ENCODE measurements at regions not wholly inside any gene's neighbourhood (a gene's known extent, or its start where the extent isn't known, plus 50 kb on each side); places are given as distances from the start of the nearest gene placed in this dataset.
"Not testable (repeated sequence)": the region's sequence is repeated elsewhere in the genome, so short reads cannot be mapped to it uniquely, and the experiment has no call there.

DNA sequence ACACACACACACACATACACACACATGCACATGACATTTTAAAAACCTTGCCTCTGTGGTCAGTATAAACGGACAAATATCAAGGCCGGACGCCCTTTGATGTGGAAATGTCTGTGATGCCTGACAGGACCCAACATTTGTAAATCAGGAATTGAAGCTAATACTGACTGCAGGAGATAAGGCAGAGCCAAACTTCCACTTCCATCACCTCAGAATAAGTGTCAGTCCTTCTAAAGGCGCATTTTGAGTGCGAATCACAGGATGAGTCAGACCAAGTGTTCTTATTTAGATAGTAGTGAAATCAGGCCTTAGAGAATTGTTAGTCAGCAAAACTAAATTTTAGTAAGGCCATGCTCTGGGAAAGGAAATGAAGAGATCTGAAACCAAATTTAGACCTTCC lies 211.7 kb upstream of the LRATD1 start:
- in situ Hi-C loops (cut with HindIII; ENCODE audit: low sequenced_read_pairs): no loop called here
- no peak for DNase-seq (ENCODE audit: low spot score)

DNA sequence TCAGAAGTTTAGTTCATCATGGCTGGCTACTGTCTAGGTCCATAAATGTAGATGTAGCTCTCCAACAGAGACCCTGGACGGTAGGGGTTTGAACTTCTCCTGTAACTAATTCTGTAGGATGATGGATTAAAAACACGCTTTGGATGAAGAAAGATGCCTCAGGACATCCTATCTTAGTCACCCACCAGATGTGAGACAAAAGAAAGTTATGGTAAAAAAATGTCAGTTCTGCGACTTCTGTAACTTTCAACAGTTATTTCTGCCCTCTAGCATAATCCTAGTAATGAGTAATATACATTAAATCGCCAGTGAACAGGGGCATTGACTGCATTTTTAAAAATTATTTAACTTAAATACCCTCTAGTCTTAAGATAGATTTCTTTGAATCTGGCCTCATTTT lies 210.1 kb upstream of the LRATD1 start:
- in situ Hi-C loops (cut with HindIII; ENCODE audit: low sequenced_read_pairs): no loop called here
- DNase-seq (ENCODE audit: low spot score): no peak

DNA sequence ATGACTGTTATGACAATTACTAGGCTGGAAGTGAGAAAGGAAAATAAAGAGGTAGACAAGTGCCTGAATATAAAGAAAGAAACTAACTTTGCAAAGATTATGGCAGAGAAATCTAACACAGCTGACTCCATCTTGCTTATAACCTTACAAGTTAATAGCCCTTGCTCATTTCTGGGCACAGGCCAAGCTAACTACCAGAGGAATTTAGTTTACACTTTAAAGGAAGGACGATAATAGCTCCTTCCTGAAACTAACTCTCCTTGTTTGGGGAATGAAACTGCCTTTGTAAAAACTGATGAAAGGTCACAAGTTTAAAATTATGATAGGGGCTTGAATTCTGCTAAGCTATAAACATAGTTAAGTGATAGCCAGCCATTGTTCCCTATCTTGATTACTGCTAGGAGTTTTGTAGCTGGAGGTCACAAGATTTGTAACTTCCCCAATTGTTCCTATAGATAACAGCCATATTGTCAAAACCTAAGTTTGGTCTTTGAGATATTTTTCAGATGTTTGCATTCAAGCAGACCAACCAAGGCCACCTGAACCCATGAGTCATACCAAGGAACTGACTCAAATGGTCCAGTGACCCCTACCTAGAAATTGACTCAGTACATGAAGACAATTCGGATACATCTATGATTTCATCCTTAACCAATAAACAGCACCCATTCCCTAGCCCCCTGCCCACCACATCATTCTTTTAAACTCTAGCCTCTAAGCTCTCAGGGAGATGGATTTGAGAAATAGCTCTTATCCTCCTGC lies 209.2 kb upstream of the LRATD1 start:
- in situ Hi-C loops (cut with HindIII; ENCODE audit: low sequenced_read_pairs): no loop called here
- DNase-seq (ENCODE audit: low spot score): no peak

DNA sequence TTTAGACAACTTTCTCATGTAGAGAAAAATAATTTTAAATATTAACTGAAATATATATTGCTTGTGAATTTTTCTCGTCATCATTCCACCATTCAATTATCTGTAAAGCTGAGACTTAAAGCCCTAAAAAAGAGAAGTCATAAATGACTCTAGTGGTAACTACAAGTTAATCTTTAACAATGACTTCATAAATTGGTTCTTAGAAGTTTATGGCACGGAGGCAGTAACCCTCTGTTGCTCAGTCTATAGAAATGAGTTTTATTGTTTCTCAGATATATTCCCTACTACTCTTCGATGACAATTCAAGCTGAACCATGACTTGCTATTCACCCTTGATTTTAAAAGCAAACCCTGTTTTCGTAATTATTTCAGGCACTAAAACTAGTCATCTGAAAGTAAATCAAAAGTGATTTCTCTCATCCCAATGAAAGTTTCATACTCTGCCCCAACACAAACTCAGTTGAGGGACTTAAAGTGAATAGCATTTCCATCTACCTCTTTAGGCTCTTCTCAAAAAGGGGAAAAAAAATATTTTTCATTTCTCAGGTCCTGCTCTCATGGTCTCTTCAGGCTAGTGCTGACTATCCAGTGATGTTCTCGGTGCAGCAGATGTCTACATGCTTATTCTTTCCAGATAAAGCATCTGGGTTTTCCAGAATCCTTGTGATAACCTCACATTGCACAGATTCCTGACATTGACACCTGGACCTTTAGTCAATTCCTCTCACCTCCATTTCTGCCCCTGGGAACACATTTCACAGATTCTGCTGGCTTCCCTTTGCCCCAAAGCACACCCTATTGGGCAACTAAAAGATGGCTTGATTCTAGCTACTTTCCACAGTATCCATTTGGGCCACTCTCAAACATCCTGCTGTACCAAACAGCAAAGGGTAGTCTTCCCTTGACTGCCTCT lies 207.8 kb upstream of the LRATD1 start:
- in situ Hi-C loops (cut with HindIII; ENCODE audit: low sequenced_read_pairs): no loop called here
- no peak for DNase-seq (ENCODE audit: low spot score)

DNA sequence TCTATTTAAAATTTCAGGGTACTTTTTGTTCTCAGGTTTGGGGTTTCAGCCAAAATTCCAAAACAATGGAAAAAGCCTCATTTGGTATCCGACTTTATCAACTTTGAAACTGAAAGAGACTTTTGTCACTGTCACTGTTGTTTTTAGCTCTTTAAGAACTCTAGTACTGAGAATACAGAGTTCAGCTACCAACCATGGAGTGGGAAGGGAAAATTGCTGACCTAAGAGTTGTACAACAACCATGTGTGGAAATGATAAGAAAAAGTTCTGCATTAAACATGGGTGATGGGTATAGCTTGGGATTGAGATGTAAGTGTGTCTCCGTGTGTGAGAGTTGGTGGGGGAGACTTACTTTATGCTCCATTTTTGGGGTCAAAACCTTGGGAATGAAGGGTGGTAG lies 206.6 kb upstream of the LRATD1 start:
- no peak for DNase-seq (ENCODE audit: low spot score)
- in situ Hi-C loops (cut with HindIII; ENCODE audit: low sequenced_read_pairs): no loop called here

DNA sequence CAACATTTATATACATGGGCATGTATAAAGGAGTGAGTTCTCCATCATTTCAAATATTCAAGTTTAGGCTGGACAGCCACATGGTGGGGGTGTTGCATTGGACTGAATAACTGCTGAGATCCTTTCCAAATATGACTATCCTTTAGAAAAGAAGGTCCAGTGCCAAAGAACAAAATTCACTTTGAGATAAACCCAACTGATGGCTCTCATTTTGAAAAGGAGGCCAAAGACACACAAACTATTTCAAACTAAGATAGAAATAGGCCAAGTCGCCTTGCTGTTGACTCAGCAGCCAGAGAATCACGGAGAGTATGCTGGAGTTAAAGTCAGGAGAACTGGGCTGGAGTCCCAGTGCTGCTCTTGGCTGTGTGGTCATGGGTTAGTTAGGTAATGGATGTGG lies 204.5 kb upstream of the LRATD1 start:
- in situ Hi-C loops (cut with HindIII; ENCODE audit: low sequenced_read_pairs): no loop called here
- DNase-seq (ENCODE audit: low spot score): no peak

DNA sequence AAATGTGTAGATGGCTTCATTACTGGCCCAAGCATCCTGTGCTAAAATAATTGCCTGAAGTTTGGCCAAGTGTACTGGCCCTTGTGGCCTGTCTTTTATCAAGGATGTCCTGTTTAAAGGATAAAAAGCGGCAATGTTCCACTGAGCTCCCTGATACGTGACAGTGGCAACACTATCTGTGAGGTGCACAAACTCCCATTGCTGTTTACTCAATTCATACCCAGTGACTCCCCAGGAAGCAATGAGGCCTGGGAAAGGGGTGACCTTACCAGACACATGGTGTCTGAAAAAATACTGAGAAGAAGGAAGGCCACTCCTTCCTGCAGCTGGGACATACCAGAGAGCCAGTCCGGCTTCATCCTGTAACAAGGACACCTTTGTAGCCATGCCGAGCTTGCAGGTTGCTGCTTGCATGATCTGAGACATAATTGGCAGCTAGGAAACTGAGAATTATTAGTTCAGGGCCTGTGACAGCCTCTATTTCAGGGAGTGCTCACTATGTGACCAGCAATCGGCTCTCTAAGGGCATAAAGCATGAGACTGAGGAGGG lies 198.5 kb upstream of the LRATD1 start:
- in situ Hi-C loops (cut with HindIII; ENCODE audit: low sequenced_read_pairs): no loop called here

DNA sequence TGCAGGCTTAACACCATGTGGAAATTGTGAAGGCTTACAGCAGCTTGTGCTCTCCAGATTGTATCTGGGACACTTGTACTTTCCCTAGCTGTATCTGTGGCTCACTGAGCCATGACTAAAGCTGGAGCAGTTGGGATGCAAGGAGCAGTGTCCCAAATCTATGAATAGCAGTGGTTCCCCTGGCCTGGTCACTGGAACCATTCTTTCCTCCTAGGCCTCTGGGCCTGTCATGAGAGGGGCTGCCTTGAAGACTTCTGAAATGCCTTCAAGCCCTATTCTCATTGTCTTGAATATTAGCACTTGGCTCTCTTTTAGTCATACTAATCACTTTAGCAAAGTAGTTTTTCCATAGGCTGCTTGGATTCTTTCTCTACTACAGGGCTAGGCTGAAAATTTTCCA lies 186.8 kb upstream of the LRATD1 start:
- in situ Hi-C loops (cut with HindIII; ENCODE audit: low sequenced_read_pairs): no loop called here
- DNase-seq (ENCODE audit: low spot score): no peak

More for the DNA sequence above, 198.5 kb upstream of the LRATD1 start:
- DNase-seq (ENCODE audit: low spot score): no peak

DNA sequence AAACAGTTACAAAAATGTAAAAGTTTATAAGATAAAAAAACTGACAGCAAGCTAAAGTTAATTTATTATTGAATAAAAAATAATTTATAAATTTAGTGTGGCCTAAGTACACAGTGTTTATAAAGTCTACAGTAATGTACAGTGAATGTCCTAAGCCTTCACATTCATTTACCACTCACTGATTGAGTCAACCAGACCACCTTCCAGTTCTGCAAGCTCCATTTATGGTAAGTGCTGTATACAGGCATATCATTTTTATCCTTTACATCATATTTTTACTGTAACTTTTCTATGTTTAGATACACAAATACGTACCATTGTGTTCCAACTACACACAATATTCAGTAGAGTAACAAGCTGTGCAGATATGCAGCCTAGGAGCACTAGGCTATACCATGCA lies 184.2 kb upstream of the LRATD1 start:
- DNase-seq (ENCODE audit: low spot score): no peak
- in situ Hi-C loops (cut with HindIII; ENCODE audit: low sequenced_read_pairs): no loop called here

DNA sequence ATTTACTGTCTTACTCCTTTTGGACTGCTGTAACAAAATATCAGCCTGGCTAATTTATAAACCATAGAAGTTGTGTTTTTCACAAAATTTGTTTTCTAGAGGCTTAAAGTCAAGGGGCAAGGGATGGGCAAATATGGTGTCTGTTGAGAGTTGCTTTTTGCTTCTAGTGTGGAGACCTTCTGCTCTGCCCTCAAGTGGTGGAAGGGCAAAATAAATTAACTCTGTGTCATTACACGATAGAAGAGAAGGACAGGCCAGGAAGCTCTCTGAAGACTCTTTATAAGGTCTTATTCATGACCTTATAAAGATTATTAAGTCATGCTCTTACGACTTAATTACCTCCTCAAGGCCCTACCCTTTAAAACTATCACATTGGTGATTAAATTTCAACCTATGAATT lies 181.2 kb upstream of the LRATD1 start:
- in situ Hi-C loops (cut with HindIII; ENCODE audit: low sequenced_read_pairs): no loop called here
- no peak for DNase-seq (ENCODE audit: low spot score)

DNA sequence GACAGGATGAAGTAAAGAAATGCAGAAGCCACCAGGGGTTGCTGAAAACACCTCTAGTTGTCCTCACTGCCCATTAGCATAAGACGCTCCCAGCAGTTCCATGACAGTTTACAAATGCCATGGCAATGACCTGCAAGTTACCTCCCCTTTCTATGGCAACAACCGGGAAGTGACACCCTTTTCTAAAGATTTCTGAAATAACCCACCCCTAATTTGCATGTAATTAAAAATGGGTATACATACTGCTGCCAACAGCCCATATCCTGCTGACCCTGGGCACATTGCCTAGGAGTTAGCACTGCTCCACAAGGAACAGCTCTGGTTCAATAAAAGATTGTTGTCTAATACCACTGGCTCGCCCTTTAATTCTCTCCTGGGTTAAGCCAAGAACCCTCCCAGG lies 178.3 kb upstream of the LRATD1 start:
- in situ Hi-C loops (cut with HindIII; ENCODE audit: low sequenced_read_pairs): no loop called here
- no peak for DNase-seq (ENCODE audit: low spot score)

DNA sequence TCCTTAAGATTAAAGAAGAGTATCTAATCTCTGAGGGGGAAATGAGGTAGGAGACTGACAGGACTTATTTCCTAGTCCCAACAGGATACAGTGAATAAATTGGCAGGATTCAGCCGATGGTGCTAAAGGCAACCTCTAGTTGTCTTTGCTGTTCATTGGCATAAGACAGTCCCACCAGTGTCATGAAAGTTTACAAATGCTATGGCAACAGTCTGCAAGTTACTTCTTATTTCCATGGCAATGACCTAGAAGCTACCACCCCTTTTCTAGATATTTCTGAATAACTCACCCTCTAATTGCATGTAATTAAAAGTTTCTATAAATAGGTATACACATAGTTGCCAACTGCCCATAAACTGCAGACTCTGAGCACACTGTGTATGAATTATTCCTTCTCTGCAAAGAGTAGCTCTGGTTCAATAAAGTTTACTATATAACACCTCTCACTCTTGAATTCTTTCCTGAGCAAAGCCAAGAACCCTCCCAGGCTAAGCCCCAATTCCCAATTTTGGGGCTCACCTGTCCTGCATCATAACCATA lies 172.7 kb upstream of the LRATD1 start:
- DNase-seq (ENCODE audit: low spot score): no peak
- in situ Hi-C loops (cut with HindIII; ENCODE audit: low sequenced_read_pairs): no loop called here

DNA sequence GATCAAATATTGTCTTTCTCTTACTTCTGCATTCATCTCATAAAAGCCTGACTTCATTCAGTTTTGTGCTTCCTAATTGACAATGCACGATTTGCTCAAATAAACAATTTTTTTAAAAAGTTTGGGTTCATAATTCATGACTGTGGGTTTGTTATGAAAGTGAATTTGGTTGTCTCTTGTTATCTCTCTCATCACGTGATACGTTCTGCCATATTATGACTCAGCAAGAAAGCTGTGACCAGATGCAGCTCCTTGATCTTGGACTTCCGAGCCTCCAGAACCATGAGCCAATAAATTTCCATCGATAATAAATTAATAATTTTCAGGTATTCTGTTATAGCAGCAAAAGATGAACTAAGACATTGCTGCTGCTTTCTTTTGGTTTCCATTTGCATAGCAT lies 156.5 kb upstream of the LRATD1 start:
- in situ Hi-C loops (cut with HindIII; ENCODE audit: low sequenced_read_pairs): no loop called here
- no peak for DNase-seq (ENCODE audit: low spot score)

DNA sequence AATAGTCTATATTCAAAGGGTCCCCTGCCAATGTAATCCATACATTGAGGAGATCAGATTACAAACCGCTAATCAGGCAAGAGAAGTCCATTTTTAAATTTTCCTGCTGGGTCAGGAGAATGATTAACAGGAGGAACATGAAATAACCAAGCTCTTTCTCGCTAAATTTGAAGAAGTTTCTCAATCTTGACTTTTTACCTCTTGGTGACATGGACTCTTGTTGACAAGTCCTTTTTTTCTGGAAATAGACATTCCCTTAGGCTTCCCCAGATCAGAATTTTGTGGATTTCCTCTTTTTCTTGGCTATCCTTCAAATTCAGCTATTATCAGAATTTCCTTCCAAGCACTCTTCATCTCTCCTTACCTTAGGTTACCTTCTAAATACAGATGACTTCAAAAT lies 153.0 kb upstream of the LRATD1 start:
- DNase-seq (ENCODE audit: low spot score): no peak
- in situ Hi-C loops (cut with HindIII; ENCODE audit: low sequenced_read_pairs): no loop called here

DNA sequence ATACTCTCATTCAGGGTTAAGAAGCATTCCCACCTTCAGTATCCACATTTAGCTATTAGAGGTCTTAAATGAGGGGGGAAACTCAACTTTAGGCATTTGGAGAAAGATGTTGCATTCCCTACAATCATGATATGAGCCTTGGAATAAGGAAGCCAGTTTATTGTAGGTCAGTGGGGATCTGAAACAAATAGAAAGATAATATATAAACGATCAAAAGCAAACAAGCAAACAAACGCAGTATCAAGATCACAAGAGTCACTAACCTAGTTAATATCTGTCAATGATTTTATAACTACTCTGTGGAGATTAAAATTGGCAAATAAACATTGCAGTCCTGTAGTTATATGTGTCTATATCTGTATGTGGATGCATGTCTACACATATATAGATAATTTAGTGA lies 152.4 kb upstream of the LRATD1 start:
- no peak for DNase-seq (ENCODE audit: low spot score)
- in situ Hi-C loops (cut with HindIII; ENCODE audit: low sequenced_read_pairs): no loop called here

DNA sequence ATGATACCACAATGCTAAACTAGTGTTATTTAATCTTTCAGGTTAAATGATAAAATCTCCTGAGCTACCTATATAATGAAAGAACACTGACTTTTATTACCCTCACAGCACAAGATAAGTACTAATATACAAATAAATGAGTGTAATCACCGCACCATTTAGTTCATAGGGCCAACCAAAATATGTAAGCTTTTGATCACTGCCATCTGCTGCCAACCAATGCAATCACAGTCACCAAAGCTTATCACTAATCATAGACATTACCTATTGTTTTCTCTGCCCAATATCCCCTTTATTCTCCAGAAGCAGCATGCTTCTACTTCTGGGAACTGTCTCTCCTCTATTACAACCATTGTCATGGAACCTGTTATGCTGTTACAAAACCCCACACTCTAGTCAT lies 151.6 kb upstream of the LRATD1 start:
- in situ Hi-C loops (cut with HindIII; ENCODE audit: low sequenced_read_pairs): no loop called here
- DNase-seq (ENCODE audit: low spot score): no peak

DNA sequence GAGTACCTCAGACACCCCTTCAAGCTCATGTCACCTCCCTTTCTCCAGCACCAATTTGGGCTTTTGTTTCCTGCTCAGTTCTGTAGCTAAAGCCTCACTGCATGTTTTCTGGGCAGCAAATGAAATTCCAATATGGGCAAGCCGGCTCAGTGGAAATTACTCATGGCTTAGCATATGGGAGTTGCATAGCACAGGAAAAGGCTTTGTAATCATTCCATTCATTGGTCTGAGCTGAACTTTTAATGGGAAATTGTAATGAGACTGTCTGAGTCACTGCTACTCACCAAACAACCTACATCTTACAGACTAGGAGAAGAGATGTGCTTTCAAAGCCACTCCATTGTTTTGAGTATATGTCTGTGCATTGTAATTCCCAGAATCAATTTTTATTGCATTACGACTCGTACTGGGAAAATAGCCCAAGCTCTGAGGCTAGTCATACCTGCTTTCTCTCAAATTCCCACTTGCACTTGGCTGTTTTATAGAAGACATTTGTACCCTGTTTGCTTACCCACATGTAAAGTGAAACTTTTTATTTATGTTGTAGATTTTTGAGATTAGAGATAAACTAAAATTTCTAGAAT lies 139.5 kb upstream of the LRATD1 start:
- in situ Hi-C loops (cut with HindIII; ENCODE audit: low sequenced_read_pairs): no loop called here
- no peak for DNase-seq (ENCODE audit: low spot score)

DNA sequence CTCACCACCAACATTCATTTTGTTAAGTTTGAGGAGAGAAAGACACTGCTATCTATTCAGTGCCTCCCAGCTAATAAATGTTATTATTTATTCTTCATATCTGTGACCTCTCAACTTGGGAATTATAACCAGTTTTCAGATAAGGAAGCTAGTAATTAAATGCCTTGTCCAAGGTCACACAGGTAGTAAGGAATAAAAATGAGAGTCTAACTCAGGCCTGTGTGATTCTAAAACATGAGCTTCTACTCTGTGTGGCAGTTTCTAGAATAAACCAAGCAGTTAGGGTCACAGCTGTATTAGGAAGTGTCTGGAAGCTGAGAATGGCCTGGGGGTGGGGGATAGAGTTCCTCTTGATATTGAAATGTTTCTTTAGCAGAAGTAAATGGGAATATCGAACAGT lies 137.8 kb upstream of the LRATD1 start:
- no peak for DNase-seq (ENCODE audit: low spot score)
- in situ Hi-C loops (cut with HindIII; ENCODE audit: low sequenced_read_pairs): no loop called here

DNA sequence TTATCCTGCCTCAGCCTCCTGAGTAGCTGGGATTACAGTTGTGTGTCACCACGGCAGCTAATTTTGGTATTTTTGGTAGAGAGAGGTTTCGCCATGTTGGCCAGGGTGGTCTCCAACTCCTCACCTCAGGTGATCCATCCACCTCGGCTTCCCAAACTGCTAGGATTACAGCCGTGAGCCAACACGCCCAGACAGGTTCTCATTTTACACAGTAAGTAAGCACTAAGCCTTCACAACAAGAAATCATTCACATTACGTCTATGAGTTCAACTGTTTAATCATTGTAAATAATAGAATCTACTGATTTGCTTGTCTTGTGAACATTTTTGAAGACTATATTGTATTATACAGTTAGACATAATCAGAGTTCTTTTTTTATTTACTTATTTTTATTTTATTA lies 131.5 kb upstream of the LRATD1 start:
- no peak for DNase-seq (ENCODE audit: low spot score)
- in situ Hi-C loops (cut with HindIII; ENCODE audit: low sequenced_read_pairs): no loop called here

DNA sequence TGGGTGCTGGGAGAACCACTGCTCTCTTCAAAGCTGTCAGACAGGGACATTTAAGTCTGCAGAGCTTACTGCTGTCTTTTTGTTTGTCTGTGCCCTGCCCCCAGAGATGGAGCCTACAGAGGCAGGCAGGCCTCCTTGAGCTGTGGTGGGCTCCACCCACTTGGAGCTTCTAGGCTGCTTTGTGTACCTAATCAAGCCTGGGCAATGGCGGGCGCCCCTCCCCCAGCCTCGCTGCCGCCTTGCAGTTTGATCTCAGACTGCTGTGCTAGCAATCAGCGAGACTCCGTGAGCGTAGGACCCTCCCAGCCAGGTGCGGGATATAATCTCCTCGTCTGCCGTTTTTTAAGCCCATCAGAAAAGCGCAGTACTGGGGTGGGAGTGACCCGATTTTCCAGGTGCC lies 125.6 kb upstream of the LRATD1 start:
- in situ Hi-C loops (cut with HindIII; ENCODE audit: low sequenced_read_pairs); DNase-seq (ENCODE audit: low spot score): not testable (repeated sequence)
